Activated CD4-positive, alpha-beta T cell treated with anti-CD3 and anti-CD28 coated beads, Interleukin-2, amount 50 U/mL, for 4 hours (primary cell): ENCODE measurements at regions not wholly inside any gene's neighbourhood (a gene's known extent, or its start where the extent isn't known, plus 50 kb on each side); places are given as distances from the start of the nearest gene placed in this dataset.

Source experiments
- DNase-seq, 2 experiments: peaks; one replicate each; pipeline ENCODE4 v3.0.0-alpha.2; 2020

- DNase-seq, result no peak
Measured at GRCh38 chr10:78301891-78302738, 268.5 kb downstream of the RPS24 start.

- no peak for DNase-seq
Measured at GRCh38 chr10:78302739-78302988, 269.0 kb downstream of the RPS24 start.

DNA sequence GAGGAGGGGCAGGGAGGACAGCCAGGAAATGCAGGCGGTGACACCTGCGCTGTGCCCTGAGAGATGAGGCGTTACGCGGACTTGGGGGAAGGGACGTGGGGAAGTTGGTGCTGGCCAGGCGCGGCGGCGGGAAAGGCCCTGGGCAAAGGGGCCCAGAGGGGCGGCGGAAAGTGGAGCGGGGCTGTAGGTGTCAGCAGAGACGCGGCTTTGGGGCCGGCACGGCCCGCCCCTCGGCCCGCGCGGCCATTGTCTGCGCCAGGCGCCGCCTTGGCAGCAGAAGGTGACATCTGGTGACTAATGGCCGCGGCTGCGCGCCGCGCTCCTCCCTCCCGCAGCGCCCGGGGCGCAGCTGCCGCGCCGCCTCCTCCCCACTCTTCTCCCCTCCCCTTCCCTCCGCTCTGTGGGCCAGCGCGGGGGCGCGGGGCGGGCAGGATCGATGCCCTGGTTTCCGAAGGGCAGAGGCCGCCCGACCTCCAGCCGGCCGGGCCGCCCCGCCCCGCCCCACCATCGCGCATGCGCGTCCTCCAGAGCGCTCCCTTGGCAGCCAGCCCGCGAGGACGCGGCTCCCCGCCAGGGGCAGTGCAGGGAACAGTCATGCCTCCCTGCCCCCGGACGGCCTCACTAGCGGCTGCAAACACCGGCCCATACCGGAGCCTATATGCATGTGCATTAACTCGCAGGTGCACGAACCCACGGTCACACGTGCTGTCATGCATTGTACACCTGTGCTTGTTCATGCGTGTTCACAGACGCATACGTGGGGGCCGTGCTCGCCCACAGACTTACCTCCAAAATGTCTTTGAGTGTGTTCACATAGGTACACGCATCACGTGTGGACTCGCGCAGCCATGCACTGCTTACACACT is 269.6 kb downstream of the RPS24 start:
- peak; percentile 94 to 95 for DNase-seq

DNA sequence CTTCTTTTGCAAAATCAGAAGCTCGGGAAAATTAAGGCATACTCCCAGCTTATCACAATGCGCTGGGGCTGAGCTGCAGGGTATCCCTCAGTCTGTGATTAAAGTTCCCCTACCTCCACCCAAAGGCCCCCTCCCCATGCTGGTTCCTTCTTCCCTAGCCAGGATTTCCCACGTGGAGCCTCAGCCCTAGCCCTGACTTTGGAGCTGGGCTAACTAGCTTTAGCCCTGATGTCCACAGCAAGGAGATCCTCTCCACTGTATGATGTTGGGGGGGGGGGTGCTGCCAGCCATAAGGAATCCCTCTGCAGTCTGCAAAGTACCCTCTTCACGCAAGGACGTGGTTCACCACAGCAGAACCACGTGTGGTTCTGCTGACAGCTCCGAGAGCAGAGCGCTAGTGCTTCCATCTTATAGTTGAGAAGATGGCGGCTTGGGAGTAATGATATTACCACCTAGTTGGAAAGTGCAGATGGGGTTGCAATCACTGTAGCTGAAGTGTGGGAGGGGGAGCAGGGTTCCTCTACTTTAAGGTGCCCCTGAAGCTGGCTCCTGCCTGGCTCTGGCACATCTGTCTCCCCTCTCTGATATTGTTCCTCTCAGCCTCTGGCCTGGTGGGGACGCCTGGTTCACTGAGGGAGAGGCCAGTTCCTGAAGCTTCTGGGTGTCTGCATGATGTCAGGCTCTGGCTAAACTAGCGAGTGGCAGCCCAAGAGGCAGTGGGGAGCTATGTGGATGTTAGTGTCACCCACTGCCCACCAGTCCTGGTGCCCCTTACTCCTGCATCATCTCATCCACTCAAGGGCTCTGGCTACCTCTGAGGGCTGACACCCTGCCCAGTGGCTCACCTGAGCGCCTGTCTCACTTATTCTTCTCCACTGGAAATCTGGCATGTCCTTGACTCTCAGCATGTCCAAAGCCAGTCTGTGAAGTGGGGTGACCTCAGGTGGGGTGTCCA is 270.7 kb downstream of the RPS24 start:
- DNase-seq, result no peak

DNA sequence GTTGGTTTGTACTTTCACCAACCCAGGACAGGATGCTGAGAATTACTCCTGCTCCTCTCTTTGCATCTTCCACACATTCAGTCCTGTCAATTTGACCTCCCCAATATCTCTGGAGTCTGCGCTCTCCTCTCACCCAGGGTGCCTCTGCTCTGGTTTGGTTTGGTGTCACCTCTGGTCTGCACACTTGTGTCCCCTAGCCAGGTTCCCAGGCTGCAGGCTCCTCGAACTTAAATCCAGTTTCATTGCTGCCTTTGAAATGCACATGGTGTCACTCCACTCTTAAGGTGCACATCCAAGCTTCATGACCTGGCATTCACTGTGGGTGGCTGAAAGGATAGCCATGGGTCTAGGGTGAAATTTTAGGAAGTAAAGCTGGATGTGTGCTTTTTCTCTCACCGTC is 271.6 kb downstream of the RPS24 start:
- no peak for DNase-seq

GRCh38 chr10:78306358-78306757 is 272.7 kb downstream of the RPS24 start:
- DNase-seq, result no peak

- DNase-seq, result no peak
Measured at GRCh38 chr10:78307576-78307975, 273.9 kb downstream of the RPS24 start.

DNA sequence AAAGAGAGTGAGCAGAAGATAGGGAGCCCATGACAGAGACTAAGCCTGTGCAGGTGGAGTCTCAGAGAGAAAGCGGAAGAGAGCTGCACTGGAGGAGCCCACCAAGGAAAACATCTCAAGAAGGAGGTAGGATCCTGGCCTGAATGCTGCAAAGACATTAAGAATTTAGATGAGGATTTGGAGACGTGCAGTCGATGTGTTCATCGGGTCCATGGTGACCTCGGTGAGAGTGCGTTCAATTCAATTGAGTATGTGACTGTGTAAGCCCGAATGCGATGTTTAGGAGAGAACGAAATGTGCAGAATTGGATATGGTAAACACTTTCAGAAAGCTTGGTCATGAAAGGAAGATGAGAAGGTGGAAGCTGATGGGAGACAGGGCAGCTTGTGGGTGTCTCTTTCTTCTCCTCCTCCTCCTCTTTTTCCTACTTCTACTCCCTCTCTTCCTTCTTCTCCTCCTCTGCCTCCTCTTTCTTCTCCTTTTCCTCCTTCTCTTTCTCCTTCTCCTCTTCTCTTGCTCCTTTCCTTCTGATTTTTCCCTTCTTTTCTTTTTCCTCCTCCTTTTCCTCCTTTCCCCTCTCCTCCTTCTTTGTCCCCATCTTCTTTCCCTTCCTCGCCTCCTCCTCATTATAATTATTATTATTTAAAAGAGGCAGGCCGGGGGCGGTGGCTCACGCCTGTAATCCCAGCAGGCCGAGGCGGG is 276.0 kb downstream of the RPS24 start:
- no peak for DNase-seq

DNA sequence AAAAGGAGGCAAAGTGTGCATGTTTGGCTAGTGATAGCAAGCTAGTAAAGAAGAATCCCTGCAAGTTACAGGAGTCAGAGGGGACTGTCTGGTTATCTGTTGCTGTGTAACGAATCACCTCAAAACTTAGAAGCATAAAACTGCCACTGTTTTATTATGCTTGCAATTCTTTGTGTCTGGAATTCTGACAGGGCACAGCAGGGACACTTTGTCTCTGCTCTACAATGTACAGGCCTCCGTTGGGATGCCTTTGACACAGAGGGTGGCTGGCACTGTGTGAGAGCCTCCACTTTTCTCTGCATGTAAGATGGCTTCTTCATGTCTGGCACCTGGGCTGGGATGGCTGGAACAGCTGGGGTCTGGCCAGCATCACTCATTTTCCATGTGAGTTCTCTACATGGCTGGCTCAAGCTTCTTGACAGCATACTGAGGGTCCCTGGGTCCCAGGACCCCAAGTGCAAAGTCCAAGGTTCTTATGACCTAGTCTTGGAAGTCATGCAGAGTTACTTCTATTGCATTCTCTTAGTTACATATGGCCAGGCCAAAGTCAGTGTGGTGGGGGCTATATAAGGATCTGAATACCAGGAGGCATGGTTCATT is 276.9 kb downstream of the RPS24 start:
- DNase-seq, result no peak

DNA sequence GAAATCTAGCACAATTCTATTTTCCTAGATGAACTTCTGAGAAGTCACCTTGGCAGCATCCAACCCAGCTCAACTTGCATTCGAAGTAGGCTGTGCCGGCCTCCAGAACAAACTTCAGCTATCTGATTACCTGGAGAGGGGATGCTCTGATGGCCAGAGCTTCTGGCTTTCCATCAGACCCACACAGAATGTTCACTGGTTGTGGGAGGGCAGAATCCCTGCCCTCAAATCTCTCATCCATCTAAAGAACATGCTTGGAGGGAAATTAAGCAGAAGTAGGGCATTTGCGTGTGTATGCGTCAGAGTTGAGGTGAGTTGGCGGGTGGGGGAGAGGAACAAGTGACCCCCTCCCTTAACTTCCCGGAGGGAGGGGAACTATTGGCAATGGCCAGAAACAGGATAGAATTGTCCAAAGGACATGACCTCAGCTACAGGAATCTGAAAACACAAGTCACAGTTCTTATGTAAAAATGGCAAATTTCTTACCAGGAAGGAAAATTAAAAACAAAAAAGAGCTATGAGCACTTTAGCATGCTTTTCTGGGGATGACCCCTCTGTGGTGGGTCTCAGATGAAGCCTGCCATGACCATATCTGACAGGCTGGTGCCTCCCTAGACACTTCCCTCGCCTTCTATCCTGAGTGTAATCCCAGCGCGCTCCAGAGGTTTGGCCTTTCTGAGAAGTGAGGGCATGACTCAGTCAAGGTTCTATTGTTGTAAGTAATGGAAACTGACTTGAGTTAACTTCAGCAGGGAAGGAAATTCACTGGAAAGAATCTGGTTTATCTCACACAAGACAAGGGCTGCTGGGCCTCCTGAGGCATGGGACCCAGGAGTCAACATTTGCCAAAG is 278.8 kb downstream of the RPS24 start:
- DNase-seq, result no peak

GRCh38 chr10:78313048-78313381 is 279.4 kb downstream of the RPS24 start:
- DNase-seq, result no peak

GRCh38 chr10:78313636-78314035 is 280.0 kb downstream of the RPS24 start:
- no peak for DNase-seq

DNA sequence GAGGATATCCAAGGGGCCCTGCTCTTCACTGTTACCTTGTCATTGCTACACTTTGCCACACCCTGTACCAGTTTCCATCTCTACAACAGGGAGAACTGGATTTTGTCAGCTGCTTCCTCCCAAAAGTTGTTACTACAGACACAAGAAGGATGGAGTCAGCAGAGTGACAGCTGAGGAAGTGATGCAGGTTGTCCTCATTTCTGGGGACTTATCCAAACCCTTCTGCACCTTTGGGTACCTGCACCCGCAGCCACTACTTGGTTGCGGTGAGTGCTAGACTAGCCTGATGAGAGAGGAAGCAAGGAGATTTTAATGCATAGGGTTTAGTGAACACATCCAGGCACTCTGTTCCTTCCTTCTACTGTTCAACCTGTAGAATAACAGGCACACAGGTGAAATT is 281.0 kb downstream of the RPS24 start:
- DNase-seq, result no peak

GRCh38 chr10:78316451-78316931 is 282.8 kb downstream of the RPS24 start:
- DNase-seq, result no peak

GRCh38 chr10:78318305-78318704 is 284.6 kb downstream of the RPS24 start:
- DNase-seq, result no peak

GRCh38 chr10:78319371-78319770 is 285.7 kb downstream of the RPS24 start:
- no peak for DNase-seq

- no peak for DNase-seq
Measured at GRCh38 chr10:78319841-78320240, 286.2 kb downstream of the RPS24 start.

GRCh38 chr10:78320506-78320905 is 286.8 kb downstream of the RPS24 start:
- DNase-seq, result no peak

DNA sequence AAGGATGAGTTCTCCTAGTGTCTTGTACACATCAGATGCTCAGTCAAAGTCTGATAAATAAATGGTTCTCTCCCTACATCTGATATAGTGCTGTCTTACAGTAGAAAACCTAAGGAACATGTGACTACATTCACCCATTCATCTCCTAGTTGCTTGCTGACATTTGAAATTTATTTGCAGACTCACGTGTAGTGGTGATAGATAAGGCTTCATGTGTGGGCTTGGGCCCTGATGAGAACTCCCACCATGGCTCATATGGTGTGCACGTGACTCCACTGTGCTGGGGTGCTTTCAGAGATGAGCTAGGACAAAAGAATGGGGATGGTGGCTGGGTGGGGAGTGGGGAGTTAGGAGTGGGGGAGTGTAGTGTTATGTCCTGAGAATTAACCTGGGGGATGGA is 287.3 kb downstream of the RPS24 start:
- no peak for DNase-seq

DNA sequence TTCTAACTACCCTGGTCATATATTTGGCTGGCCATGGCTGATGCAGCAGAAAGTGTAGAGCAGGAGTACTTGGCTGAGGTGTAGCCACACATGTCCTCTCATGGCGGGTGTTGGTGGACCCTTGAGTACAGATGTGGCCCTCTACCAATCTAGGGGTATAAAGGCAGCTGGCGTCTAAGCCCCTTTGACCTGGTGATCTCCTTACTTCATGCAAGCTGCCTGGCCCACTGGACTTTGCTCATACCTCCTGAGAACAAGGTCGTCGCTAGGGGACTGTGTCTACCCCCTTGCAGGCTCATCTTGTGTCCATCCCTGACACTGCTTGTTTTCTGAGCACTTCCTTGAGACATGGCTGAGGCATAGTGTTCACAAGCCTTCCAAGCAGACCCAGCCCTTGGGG is 287.8 kb downstream of the RPS24 start:
- DNase-seq, result no peak

- DNase-seq, result no peak
Measured at GRCh38 chr10:78326372-78326771, 292.7 kb downstream of the RPS24 start.
